ENCODE measurements at regions not wholly inside any gene's neighbourhood (a gene's known extent, or its start where the extent isn't known, plus 50 kb on each side); places are given as distances from the start of the nearest gene placed in this dataset.

GRCh38 chr20:20768202-20768815 lies 55.9 kb upstream of the RALGAPA2 start (continued):
- TF ChIP-seq TSHZ1 (CRISPR knock-in tag; IDR thresholded peaks at IDR 0.05) (no peak), ZNF140 (CRISPR knock-in tag; IDR thresholded peaks at IDR 0.05) (no peak), LARP7 (IDR thresholded peaks at IDR 0.05) (no peak), EHMT2 (IDR thresholded peaks at IDR 0.05) (no peak), FOXJ2 (tag; IDR thresholded peaks at IDR 0.05) (no peak), SP2 (IDR thresholded peaks at IDR 0.05; ENCODE audit: extremely low read depth, low read depth, low read length, poor library complexity, severe bottlenecking) (no peak), ZNF511 (CRISPR knock-in tag; IDR thresholded peaks at IDR 0.05) (no peak), TRIM24 (IDR thresholded peaks at IDR 0.05) (no peak), ZNF23 (CRISPR knock-in tag; IDR thresholded peaks at IDR 0.05) (no peak), BRF2 (IDR thresholded peaks at IDR 0.05; ENCODE audit: borderline replicate concordance, insufficient read depth, insufficient read length) (no peak)

All from K562 (cell line).